ENCODE measurements at regions not wholly inside any gene's neighbourhood (a gene's known extent, or its start where the extent isn't known, plus 50 kb on each side); places are given as distances from the start of the nearest gene placed in this dataset.

GRCh38 chr13:39941236-39941635 lies 285.8 kb downstream of the COG6 start:
- H3K9me3 ChIP-seq (ENCODE audit: control insufficient read depth, low read length, poor library complexity, severe bottlenecking), result no peaks in the 10 kb centered on the region
- no peak overlapping the region for H3K27ac Mint-ChIP-seq
- H3K27me3 Mint-ChIP-seq, result no peaks in the 10 kb centered on the region
- no peak overlapping the region for H3K4me3 Mint-ChIP-seq
- no peak for ATAC-seq
- H3K36me3 Mint-ChIP-seq (ENCODE audit: low read depth), result peaks cover 2% of the 10 kb centered on the region
- peaks cover 3% of the 10 kb centered on the region for H3K4me1 Mint-ChIP-seq
- no peak for DNase-seq

- no peak overlapping the region for H3K27ac Mint-ChIP-seq
- H3K4me3 Mint-ChIP-seq, result no peak overlapping the region
- no peaks in the 10 kb centered on the region for H3K27me3 Mint-ChIP-seq
Measured at GRCh38 chr13:39941911-39942551, 286.6 kb downstream of the COG6 start.

GRCh38 chr13:39942552-39943273 lies 287.3 kb downstream of the COG6 start:
- Mint-ChIP-seq H3K27ac (no peak overlapping the region), H3K36me3 (ENCODE audit: low read depth) (peaks cover 2% of the 10 kb centered on the region), H3K4me3 (no peak overlapping the region), H3K4me1 (peaks cover 3% of the 10 kb centered on the region), H3K27me3 (no peaks in the 10 kb centered on the region)
- ATAC-seq (peak; percentile 100), DNase-seq (peak; percentile 45 to 57 (median 48))
- no peaks in the 10 kb centered on the region for H3K9me3 ChIP-seq (ENCODE audit: control insufficient read depth, low read length, poor library complexity, severe bottlenecking)

More at GRCh38 chr13:39941911-39942551, 286.6 kb downstream of the COG6 start:
- H3K36me3 Mint-ChIP-seq (ENCODE audit: low read depth), result peaks cover 2% of the 10 kb centered on the region
- no peaks in the 10 kb centered on the region for H3K9me3 ChIP-seq (ENCODE audit: control insufficient read depth, low read length, poor library complexity, severe bottlenecking)
- DNase-seq, result no peak
- H3K4me1 Mint-ChIP-seq, result peaks cover 3% of the 10 kb centered on the region
- no peak for ATAC-seq

GRCh38 chr13:39943711-39944110 lies 288.2 kb downstream of the COG6 start:
- H3K27me3 Mint-ChIP-seq, result no peaks in the 10 kb centered on the region
- ATAC-seq (no peak), DNase-seq (no peak)
- no peak overlapping the region for H3K27ac Mint-ChIP-seq
- H3K4me1 Mint-ChIP-seq, result peaks cover 7% of the 10 kb centered on the region
- H3K36me3 Mint-ChIP-seq (ENCODE audit: low read depth), result peaks cover 2% of the 10 kb centered on the region
- H3K4me3 Mint-ChIP-seq, result no peak overlapping the region
- H3K9me3 ChIP-seq (ENCODE audit: control insufficient read depth, low read length, poor library complexity, severe bottlenecking), result no peaks in the 10 kb centered on the region

GRCh38 chr13:39945226-39945625 lies 289.8 kb downstream of the COG6 start:
- Mint-ChIP-seq H3K27ac (no peak overlapping the region), H3K27me3 (no peaks in the 10 kb centered on the region), H3K4me1 (peaks cover 7% of the 10 kb centered on the region), H3K4me3 (no peak overlapping the region), H3K36me3 (ENCODE audit: low read depth) (peaks cover 2% of the 10 kb centered on the region)
- no peak for DNase-seq
- no peaks in the 10 kb centered on the region for H3K9me3 ChIP-seq (ENCODE audit: control insufficient read depth, low read length, poor library complexity, severe bottlenecking)
- no peak for ATAC-seq

- ATAC-seq (no peak), DNase-seq (no peak)
- H3K4me1 Mint-ChIP-seq, result peaks cover 7% of the 10 kb centered on the region
- H3K27me3 Mint-ChIP-seq, result no peaks in the 10 kb centered on the region
- H3K27ac Mint-ChIP-seq, result peak overlapping the region; percentile 1
- no peaks in the 10 kb centered on the region for H3K9me3 ChIP-seq (ENCODE audit: control insufficient read depth, low read length, poor library complexity, severe bottlenecking)
- peaks cover 2% of the 10 kb centered on the region for H3K36me3 Mint-ChIP-seq (ENCODE audit: low read depth)
- no peak overlapping the region for H3K4me3 Mint-ChIP-seq
Measured at GRCh38 chr13:39946769-39947168, 291.3 kb downstream of the COG6 start.

GRCh38 chr13:39951301-39951700 lies 295.8 kb downstream of the COG6 start:
- no peaks in the 10 kb centered on the region for H3K27me3 Mint-ChIP-seq
- no peak for ATAC-seq
- DNase-seq, result no peak
- no peak overlapping the region for H3K27ac Mint-ChIP-seq
- peaks cover 21% of the 10 kb centered on the region for H3K4me1 Mint-ChIP-seq
- no peaks in the 10 kb centered on the region for H3K9me3 ChIP-seq (ENCODE audit: control insufficient read depth, low read length, poor library complexity, severe bottlenecking)
- H3K4me3 Mint-ChIP-seq, result no peak overlapping the region
- H3K36me3 Mint-ChIP-seq (ENCODE audit: low read depth), result no peaks in the 10 kb centered on the region

- Mint-ChIP-seq H3K4me3 (no peak overlapping the region), H3K4me1 (peaks cover 29% of the 10 kb centered on the region), H3K36me3 (ENCODE audit: low read depth) (no peaks in the 10 kb centered on the region), H3K27me3 (no peaks in the 10 kb centered on the region), H3K27ac (peak overlapping the region; percentile 86)
- DNase-seq (no peak), ATAC-seq (peak; percentile 41)
- no peaks in the 10 kb centered on the region for H3K9me3 ChIP-seq (ENCODE audit: control insufficient read depth, low read length, poor library complexity, severe bottlenecking)
Measured at GRCh38 chr13:39952249-39953233, 297.1 kb downstream of the COG6 start.

GRCh38 chr13:39954476-39954875 lies 299.0 kb downstream of the COG6 start:
- ATAC-seq, result no peak
- H3K36me3 Mint-ChIP-seq (ENCODE audit: low read depth), result no peaks in the 10 kb centered on the region
- no peak overlapping the region for H3K27ac Mint-ChIP-seq
- no peak for DNase-seq
- no peaks in the 10 kb centered on the region for H3K9me3 ChIP-seq (ENCODE audit: control insufficient read depth, low read length, poor library complexity, severe bottlenecking)
- peaks cover 37% of the 10 kb centered on the region for H3K4me1 Mint-ChIP-seq
- H3K4me3 Mint-ChIP-seq, result no peak overlapping the region
- H3K27me3 Mint-ChIP-seq, result no peaks in the 10 kb centered on the region

- peak overlapping the region; percentile 39 for H3K27ac Mint-ChIP-seq
- no peaks in the 10 kb centered on the region for H3K36me3 Mint-ChIP-seq (ENCODE audit: low read depth)
- ATAC-seq (no peak), DNase-seq (no peak)
- no peak overlapping the region for H3K4me3 Mint-ChIP-seq
- H3K9me3 ChIP-seq (ENCODE audit: control insufficient read depth, low read length, poor library complexity, severe bottlenecking), result no peaks in the 10 kb centered on the region
- H3K4me1 Mint-ChIP-seq, result peaks cover 39% of the 10 kb centered on the region
- H3K27me3 Mint-ChIP-seq, result no peaks in the 10 kb centered on the region
Measured at GRCh38 chr13:39955560-39955959, 300.1 kb downstream of the COG6 start.

GRCh38 chr13:39956036-39956435 lies 300.6 kb downstream of the COG6 start:
- Mint-ChIP-seq H3K27me3 (no peaks in the 10 kb centered on the region), H3K4me3 (no peak overlapping the region), H3K4me1 (peaks cover 39% of the 10 kb centered on the region), H3K27ac (peak overlapping the region; percentile 39), H3K36me3 (ENCODE audit: low read depth) (no peaks in the 10 kb centered on the region)
- DNase-seq (no peak), ATAC-seq (peak; percentile 78)
- no peaks in the 10 kb centered on the region for H3K9me3 ChIP-seq (ENCODE audit: control insufficient read depth, low read length, poor library complexity, severe bottlenecking)

- H3K9me3 ChIP-seq (ENCODE audit: control insufficient read depth, low read length, poor library complexity, severe bottlenecking), result no peaks in the 10 kb centered on the region
- Mint-ChIP-seq H3K4me3 (peak overlapping the region; percentile 84), H3K27ac (peak overlapping the region; percentile 39), H3K36me3 (ENCODE audit: low read depth) (no peaks in the 10 kb centered on the region), H3K27me3 (no peaks in the 10 kb centered on the region), H3K4me1 (peaks cover 33% of the 10 kb centered on the region)
- ATAC-seq, result peak; percentile 50
- DNase-seq, result no peak
Measured at GRCh38 chr13:39957868-39958677, 302.6 kb downstream of the COG6 start.
